NB4 (cell line): ENCODE measurements at regions not wholly inside any gene's neighbourhood (a gene's known extent, or its start where the extent isn't known, plus 50 kb on each side); places are given as distances from the start of the nearest gene placed in this dataset.
A peak's percentile ranks its signal among the peaks of the same experiment; 100 is the strongest.

Experiments
- DNase-seq: peaks from one replicate; pipeline ENCODE4 v3.0.0; 2010; ENCODE audit warnings: low read depth
- H3K4me3 ChIP-seq: one replicate; pipeline ENCODE4 v1.5.1; 2011; ENCODE audit warnings: mild to moderate bottlenecking, low read depth, low read length, moderate library complexity
- CTCF ChIP-seq: IDR thresholded peaks from one replicate; pipeline ENCODE4 v1.5.1; 2012; ENCODE audit warnings: low read depth, low read length
- MAX ChIP-seq: IDR thresholded peaks from 2 replicates; pipeline ENCODE4 v1.6.1; 2011; ENCODE audit warnings: low read depth, low read length
- MYC ChIP-seq: IDR thresholded peaks from 2 replicates; pipeline ENCODE4 v1.6.1; 2011; ENCODE audit warnings: low read depth, low read length
- POLR2A ChIP-seq: IDR thresholded peaks from 2 replicates; pipeline ENCODE4 v1.6.1; 2011; ENCODE audit warnings: mild to moderate bottlenecking; ENCODE audit not compliant: insufficient read length; ENCODE audit errors: extremely low read depth

- no peak for DNase-seq
- TF ChIP-seq MAX (no peak), MYC (no peak), CTCF (no peak), POLR2A (no peak)
- H3K4me3 ChIP-seq: no peak overlapping the region
Observed at GRCh38 chr14:66038212-66038611, 448.0 kb upstream of the CCDC196 start.

GRCh38 chr14:66038618-66039017, 447.6 kb upstream of the CCDC196 start:
- H3K4me3 ChIP-seq: no peak overlapping the region
- no peak for TF ChIP-seq MYC
- no peak for TF ChIP-seq CTCF
- TF ChIP-seq POLR2A: no peak
- no peak for TF ChIP-seq MAX
- peak; percentile 69 for DNase-seq

- no peak for DNase-seq
- no peak overlapping the region for H3K4me3 ChIP-seq
- no peak for TF ChIP-seq MYC
- no peak for TF ChIP-seq CTCF
- no peak for TF ChIP-seq MAX
- TF ChIP-seq POLR2A: no peak
Observed at GRCh38 chr14:66039495-66039894, 446.7 kb upstream of the CCDC196 start.

GRCh38 chr14:66041582-66041981, 444.6 kb upstream of the CCDC196 start:
- TF ChIP-seq POLR2A: no peak
- TF ChIP-seq MAX: no peak
- TF ChIP-seq CTCF: no peak
- no peak for TF ChIP-seq MYC
- DNase-seq: no peak
- no peak overlapping the region for H3K4me3 ChIP-seq

GRCh38 chr14:66043921-66044320, 442.2 kb upstream of the CCDC196 start:
- no peak for DNase-seq
- no peak overlapping the region for H3K4me3 ChIP-seq
- TF ChIP-seq MYC: no peak
- TF ChIP-seq CTCF: no peak
- no peak for TF ChIP-seq POLR2A
- TF ChIP-seq MAX: no peak

GRCh38 chr14:66045572-66046021, 440.6 kb upstream of the CCDC196 start:
- no peak for DNase-seq
- TF ChIP-seq POLR2A: no peak
- no peak for TF ChIP-seq CTCF
- TF ChIP-seq MYC: no peak
- TF ChIP-seq MAX: no peak
- H3K4me3 ChIP-seq: no peak overlapping the region
